ENCODE measurements at regions not wholly inside any gene's neighbourhood (a gene's known extent, or its start where the extent isn't known, plus 50 kb on each side); places are given as distances from the start of the nearest gene placed in this dataset.
"Not testable (repeated sequence)": the region's sequence is repeated elsewhere in the genome, so short reads cannot be mapped to it uniquely, and the experiment has no call there.

GRCh38 chr10:45160271-45160670, 155.1 kb downstream of the OR13A1 start:
- H3K27me3 ChIP-seq (replicated peaks in 2 of 5; ENCODE audit: control insufficient read depth in 4 of 5, insufficient read depth in 5 of 5, low read length in 4 of 5), result no peaks in the 10 kb centered on the region
- no peaks in the 10 kb centered on the region for H3K4me1 ChIP-seq (ENCODE audit: control extremely low read depth in 1 of 4, control insufficient read depth in 4 of 4, insufficient read depth in 4 of 4, low read length in 3 of 4)
- WGBS (ENCODE audit: insufficient coverage), result no CpG with 5 or more reads among the region's 1 CpG
- no peak overlapping the region for H3K4me3 ChIP-seq (ENCODE audit: control insufficient read depth in 1 of 7, extremely low read depth in 1 of 7, insufficient read depth in 4 of 7, low read depth in 2 of 7, low read length in 6 of 7)
- H3K27ac ChIP-seq (ENCODE audit: insufficient read depth in 1 of 2, low read depth in 1 of 2, low read length in 2 of 2, poor library complexity in 1 of 2, severe bottlenecking in 2 of 2), result no peak overlapping the region
- CTCF ChIA-PET, result no interaction called here
- H3K9me3 ChIP-seq (ENCODE audit: control extremely low read depth in 1 of 5, control insufficient read depth in 4 of 5, insufficient read depth in 2 of 5, low read depth in 1 of 5, low read length in 4 of 5), result no peaks in the 10 kb centered on the region
- POLR2A ChIA-PET, result no interaction called here
- no peak for DNase-seq
- H3K36me3 ChIP-seq (ENCODE audit: control insufficient read depth in 4 of 4, insufficient read depth in 4 of 4, low read length in 3 of 4), result no peaks in the 10 kb centered on the region

DNA sequence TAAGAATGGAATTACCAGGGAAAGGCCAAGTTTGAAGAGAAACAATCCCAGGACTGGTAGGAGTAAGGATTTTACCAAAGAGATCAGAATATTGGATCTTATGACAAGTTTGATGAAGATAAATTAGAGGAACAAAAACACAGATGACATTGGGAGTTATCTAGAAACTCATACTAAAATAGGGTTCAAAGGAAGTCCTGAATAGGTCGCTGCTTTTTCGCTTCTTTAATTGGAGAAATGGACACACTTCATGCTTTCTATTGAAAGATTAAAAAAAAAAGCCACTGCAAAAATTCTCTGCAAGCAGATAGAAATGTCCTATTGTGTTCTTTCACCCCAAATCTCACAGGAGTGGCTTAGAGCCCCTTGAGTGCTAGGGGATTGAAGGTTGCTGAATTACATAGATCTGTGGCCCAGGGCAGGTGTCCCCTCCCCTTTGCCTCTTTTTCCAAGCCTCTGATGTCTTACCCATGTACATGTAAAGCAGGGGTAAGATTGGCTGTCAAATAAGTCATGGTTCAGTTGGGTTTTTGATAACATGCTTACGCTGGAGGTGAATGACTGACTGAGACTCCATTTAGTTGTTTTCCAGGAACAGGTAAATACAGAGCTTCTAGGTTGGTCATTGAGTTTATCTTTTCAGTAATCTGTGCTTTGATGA, 152.0 kb downstream of the OR13A1 start:
- no peak for DNase-seq
- no peaks in the 10 kb centered on the region for H3K27me3 ChIP-seq (replicated peaks in 2 of 5; ENCODE audit: control insufficient read depth in 4 of 5, insufficient read depth in 5 of 5, low read length in 4 of 5)
- H3K27ac ChIP-seq (ENCODE audit: insufficient read depth in 1 of 2, low read depth in 1 of 2, low read length in 2 of 2, poor library complexity in 1 of 2, severe bottlenecking in 2 of 2), result no peak overlapping the region
- 97% methylated on average over 3 of the region's 3 CpGs for WGBS (ENCODE audit: insufficient coverage)
- ChIA-PET POLR2A (no interaction called here), CTCF (no interaction called here)
- H3K36me3 ChIP-seq (ENCODE audit: control insufficient read depth in 4 of 4, insufficient read depth in 4 of 4, low read length in 3 of 4), result no peaks in the 10 kb centered on the region
- no peak overlapping the region for H3K4me3 ChIP-seq (ENCODE audit: control insufficient read depth in 1 of 7, extremely low read depth in 1 of 7, insufficient read depth in 4 of 7, low read depth in 2 of 7, low read length in 6 of 7)
- no peaks in the 10 kb centered on the region for H3K9me3 ChIP-seq (ENCODE audit: control extremely low read depth in 1 of 5, control insufficient read depth in 4 of 5, insufficient read depth in 2 of 5, low read depth in 1 of 5, low read length in 4 of 5)
- no peaks in the 10 kb centered on the region for H3K4me1 ChIP-seq (ENCODE audit: control extremely low read depth in 1 of 4, control insufficient read depth in 4 of 4, insufficient read depth in 4 of 4, low read length in 3 of 4)

DNA sequence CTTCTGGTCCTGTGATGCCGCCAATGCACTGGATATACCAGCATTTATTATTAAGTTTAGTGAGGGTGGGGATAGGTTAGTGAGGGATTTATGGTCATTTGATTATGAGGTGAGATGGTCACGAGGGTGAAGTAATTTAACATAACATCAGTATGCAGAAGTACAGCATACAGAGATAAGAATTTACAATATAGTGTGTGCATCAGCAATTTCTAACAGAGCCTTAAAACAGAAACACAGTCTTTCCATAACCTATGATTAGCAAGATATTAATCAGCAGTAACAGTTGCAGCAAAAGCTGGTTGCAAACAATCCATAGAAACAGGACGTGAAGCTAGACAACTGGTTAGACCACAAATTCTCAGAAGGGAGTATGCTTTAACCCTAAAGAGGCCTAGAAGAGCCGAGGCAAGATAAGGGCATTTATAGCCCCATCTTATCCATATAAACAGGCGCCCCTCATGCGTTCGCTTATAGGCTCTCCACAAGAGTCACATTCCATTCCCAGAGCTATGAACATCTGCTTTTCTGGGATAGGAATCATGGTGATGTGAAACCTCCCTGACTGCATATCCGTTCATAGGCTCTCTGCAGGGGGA, 139.8 kb downstream of the OR13A1 start:
- DNase-seq, result peak in 1 of 3 donors; percentile 12
- H3K4me1 ChIP-seq (ENCODE audit: control extremely low read depth in 1 of 4, control insufficient read depth in 4 of 4, insufficient read depth in 4 of 4, low read length in 3 of 4); CTCF ChIA-PET; POLR2A ChIA-PET; H3K27me3 ChIP-seq (replicated peaks in 2 of 5; ENCODE audit: control insufficient read depth in 4 of 5, insufficient read depth in 5 of 5, low read length in 4 of 5); H3K36me3 ChIP-seq (ENCODE audit: control insufficient read depth in 4 of 4, insufficient read depth in 4 of 4, low read length in 3 of 4); H3K4me3 ChIP-seq (ENCODE audit: control insufficient read depth in 1 of 7, extremely low read depth in 1 of 7, insufficient read depth in 4 of 7, low read depth in 2 of 7, low read length in 6 of 7); H3K27ac ChIP-seq (ENCODE audit: insufficient read depth in 1 of 2, low read depth in 1 of 2, low read length in 2 of 2, poor library complexity in 1 of 2, severe bottlenecking in 2 of 2); H3K9me3 ChIP-seq (ENCODE audit: control extremely low read depth in 1 of 5, control insufficient read depth in 4 of 5, insufficient read depth in 2 of 5, low read depth in 1 of 5, low read length in 4 of 5): not testable (repeated sequence)
- WGBS (ENCODE audit: insufficient coverage), result 88% methylated on average over 5 of the region's 8 CpGs

DNA sequence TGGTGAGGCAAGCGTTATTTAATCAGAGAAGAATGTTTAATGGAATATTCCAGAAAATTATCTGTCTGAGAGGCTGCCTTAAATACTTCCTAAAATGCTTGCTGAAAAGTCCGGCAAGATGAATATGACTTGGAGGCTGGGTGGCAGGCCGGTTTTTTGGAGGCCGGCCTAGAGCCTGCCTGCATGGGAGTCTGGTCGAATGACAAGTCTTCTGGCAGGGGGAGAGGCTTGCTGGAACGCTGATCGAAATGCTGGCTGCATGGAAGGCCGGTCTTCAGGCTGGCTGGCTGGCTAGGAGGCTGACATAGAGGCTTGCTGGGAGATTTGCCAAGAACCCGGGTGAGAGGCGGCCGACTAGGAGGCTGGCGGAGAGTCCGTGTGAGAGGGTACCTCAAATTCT, 135.7 kb downstream of the OR13A1 start:
- DNase-seq, result no peak
- Histone ChIP-seq H3K4me1 (ENCODE audit: control extremely low read depth in 1 of 4, control insufficient read depth in 4 of 4, insufficient read depth in 4 of 4, low read length in 3 of 4) (no peaks in the 10 kb centered on the region), H3K36me3 (ENCODE audit: control insufficient read depth in 4 of 4, insufficient read depth in 4 of 4, low read length in 3 of 4) (no peaks in the 10 kb centered on the region), H3K27ac (ENCODE audit: insufficient read depth in 1 of 2, low read depth in 1 of 2, low read length in 2 of 2, poor library complexity in 1 of 2, severe bottlenecking in 2 of 2) (no peak overlapping the region), H3K9me3 (ENCODE audit: control extremely low read depth in 1 of 5, control insufficient read depth in 4 of 5, insufficient read depth in 2 of 5, low read depth in 1 of 5, low read length in 4 of 5) (no peaks in the 10 kb centered on the region), H3K4me3 (ENCODE audit: control insufficient read depth in 1 of 7, extremely low read depth in 1 of 7, insufficient read depth in 4 of 7, low read depth in 2 of 7, low read length in 6 of 7) (no peak overlapping the region), H3K27me3 (replicated peaks in 2 of 5; ENCODE audit: control insufficient read depth in 4 of 5, insufficient read depth in 5 of 5, low read length in 4 of 5) (no peaks in the 10 kb centered on the region)
- ChIA-PET CTCF (no interaction called here), POLR2A (no interaction called here)
- 98% methylated on average over 13 of the region's 13 CpGs for WGBS (ENCODE audit: insufficient coverage)

- CTCF ChIA-PET, result no interaction called here
- no peaks in the 10 kb centered on the region for H3K27me3 ChIP-seq (replicated peaks in 2 of 5; ENCODE audit: control insufficient read depth in 4 of 5, insufficient read depth in 5 of 5, low read length in 4 of 5)
- DNase-seq, result no peak
- no peaks in the 10 kb centered on the region for H3K4me1 ChIP-seq (ENCODE audit: control extremely low read depth in 1 of 4, control insufficient read depth in 4 of 4, insufficient read depth in 4 of 4, low read length in 3 of 4)
- H3K27ac ChIP-seq (ENCODE audit: insufficient read depth in 1 of 2, low read depth in 1 of 2, low read length in 2 of 2, poor library complexity in 1 of 2, severe bottlenecking in 2 of 2), result no peak overlapping the region
- H3K9me3 ChIP-seq (ENCODE audit: control extremely low read depth in 1 of 5, control insufficient read depth in 4 of 5, insufficient read depth in 2 of 5, low read depth in 1 of 5, low read length in 4 of 5), result no peaks in the 10 kb centered on the region
- no peak overlapping the region for H3K4me3 ChIP-seq (ENCODE audit: control insufficient read depth in 1 of 7, extremely low read depth in 1 of 7, insufficient read depth in 4 of 7, low read depth in 2 of 7, low read length in 6 of 7)
- POLR2A ChIA-PET, result no interaction called here
- no peaks in the 10 kb centered on the region for H3K36me3 ChIP-seq (ENCODE audit: control insufficient read depth in 4 of 4, insufficient read depth in 4 of 4, low read length in 3 of 4)
- 98% methylated on average over 11 of the region's 14 CpGs for WGBS (ENCODE audit: insufficient coverage)
These were observed 134.9 kb downstream of the OR13A1 start for GRCh38 chr10:45180507-45180906.

DNA sequence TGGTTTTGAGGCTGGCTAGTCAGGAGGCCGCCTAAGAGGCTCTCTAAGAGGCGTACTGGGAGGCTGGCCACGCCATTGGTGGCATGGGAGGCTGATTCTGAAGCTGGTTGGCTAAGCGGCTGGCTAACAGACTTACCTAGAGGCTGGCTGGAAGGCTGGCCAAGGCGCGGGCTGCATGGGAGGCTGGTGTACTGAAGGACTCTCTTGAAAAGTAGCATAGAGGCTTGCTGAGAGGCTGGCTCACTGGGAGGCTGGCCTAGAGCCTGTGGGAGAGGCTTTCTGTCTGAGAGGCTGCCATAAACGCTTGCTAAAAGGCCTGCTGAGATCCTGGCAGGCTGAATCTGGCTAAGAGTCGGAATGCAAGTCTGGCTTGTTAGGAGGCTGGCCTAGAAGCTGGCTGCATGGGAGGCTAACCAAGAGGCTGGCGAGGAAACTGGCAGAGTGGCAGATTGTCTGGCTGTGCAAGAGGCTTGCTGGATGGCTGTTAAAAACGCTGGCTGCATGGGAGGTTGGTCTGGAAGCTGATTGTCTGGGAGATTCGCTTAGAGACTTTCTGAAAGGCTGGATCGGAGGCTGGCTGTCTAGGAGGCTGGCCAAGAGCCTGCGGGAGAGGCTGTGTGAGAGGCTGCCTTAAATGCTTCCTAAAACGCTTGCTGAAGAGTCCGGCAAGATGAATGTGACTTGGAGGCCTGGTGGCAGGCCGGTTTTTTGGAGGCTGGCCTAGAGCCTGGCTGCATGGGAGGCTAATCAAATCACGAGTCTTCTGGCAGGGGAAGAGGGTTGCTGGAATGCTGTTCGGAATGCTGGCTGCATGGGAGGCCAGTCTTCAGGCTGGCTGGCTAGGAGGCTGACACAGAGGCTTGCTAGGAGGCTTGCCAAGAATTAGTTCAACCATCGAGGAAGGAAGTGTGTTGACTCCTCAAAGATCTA, 134.2 kb downstream of the OR13A1 start:
- Histone ChIP-seq H3K27me3 (replicated peaks in 2 of 5; ENCODE audit: control insufficient read depth in 4 of 5, insufficient read depth in 5 of 5, low read length in 4 of 5) (no peaks in the 10 kb centered on the region), H3K9me3 (ENCODE audit: control extremely low read depth in 1 of 5, control insufficient read depth in 4 of 5, insufficient read depth in 2 of 5, low read depth in 1 of 5, low read length in 4 of 5) (no peaks in the 10 kb centered on the region), H3K36me3 (ENCODE audit: control insufficient read depth in 4 of 4, insufficient read depth in 4 of 4, low read length in 3 of 4) (no peaks in the 10 kb centered on the region), H3K4me1 (ENCODE audit: control extremely low read depth in 1 of 4, control insufficient read depth in 4 of 4, insufficient read depth in 4 of 4, low read length in 3 of 4) (no peaks in the 10 kb centered on the region), H3K4me3 (ENCODE audit: control insufficient read depth in 1 of 7, extremely low read depth in 1 of 7, insufficient read depth in 4 of 7, low read depth in 2 of 7, low read length in 6 of 7) (no peak overlapping the region), H3K27ac (ENCODE audit: insufficient read depth in 1 of 2, low read depth in 1 of 2, low read length in 2 of 2, poor library complexity in 1 of 2, severe bottlenecking in 2 of 2) (no peak overlapping the region)
- WGBS (ENCODE audit: insufficient coverage), result 93% methylated on average over 18 of the region's 19 CpGs
- POLR2A ChIA-PET, result no interaction called here
- DNase-seq, result no peak
- CTCF ChIA-PET, result no interaction called here

- peak in 1 of 3 donors; percentile 1 for DNase-seq
- H3K4me3 ChIP-seq (ENCODE audit: control insufficient read depth in 1 of 7, extremely low read depth in 1 of 7, insufficient read depth in 4 of 7, low read depth in 2 of 7, low read length in 6 of 7), result no peak overlapping the region
- no peaks in the 10 kb centered on the region for H3K27me3 ChIP-seq (replicated peaks in 2 of 5; ENCODE audit: control insufficient read depth in 4 of 5, insufficient read depth in 5 of 5, low read length in 4 of 5)
- no peaks in the 10 kb centered on the region for H3K36me3 ChIP-seq (ENCODE audit: control insufficient read depth in 4 of 4, insufficient read depth in 4 of 4, low read length in 3 of 4)
- no peaks in the 10 kb centered on the region for H3K9me3 ChIP-seq (ENCODE audit: control extremely low read depth in 1 of 5, control insufficient read depth in 4 of 5, insufficient read depth in 2 of 5, low read depth in 1 of 5, low read length in 4 of 5)
- H3K4me1 ChIP-seq (ENCODE audit: control extremely low read depth in 1 of 4, control insufficient read depth in 4 of 4, insufficient read depth in 4 of 4, low read length in 3 of 4), result no peaks in the 10 kb centered on the region
- 100% methylated on average over 3 of the region's 4 CpGs for WGBS (ENCODE audit: insufficient coverage)
- ChIA-PET POLR2A (no interaction called here), CTCF (no interaction called here)
- H3K27ac ChIP-seq (ENCODE audit: insufficient read depth in 1 of 2, low read depth in 1 of 2, low read length in 2 of 2, poor library complexity in 1 of 2, severe bottlenecking in 2 of 2), result no peak overlapping the region
These were observed 132.2 kb downstream of the OR13A1 start for GRCh38 chr10:45183174-45183573.

All from common myeloid progenitor, CD34-positive (primary cell).